GM21786 (cell line): ENCODE measurements at regions not wholly inside any gene's neighbourhood (a gene's known extent, or its start where the extent isn't known, plus 50 kb on each side); places are given as distances from the start of the nearest gene placed in this dataset.
A peak's percentile ranks its signal among the peaks of the same experiment; 100 is the strongest.

Experiments
- ATAC-seq: cut with Tn5 transposase; IDR thresholded peaks from one replicate; pipeline ENCODE4 v1.9.1; 2021; ENCODE audit not compliant: unreplicated experiment

- ATAC-seq: no peak
Measured at GRCh38 chr2:147712051-147712450, 132.8 kb upstream of the ACVR2A start.

- ATAC-seq: no peak
Measured at GRCh38 chr2:147711031-147711430, 133.8 kb upstream of the ACVR2A start.

GRCh38 chr2:147709655-147710054, 135.2 kb upstream of the ACVR2A start:
- no peak for ATAC-seq

- no peak for ATAC-seq
Measured at GRCh38 chr2:147703171-147703570, 141.7 kb upstream of the ACVR2A start.

GRCh38 chr2:147698166-147698565, 146.7 kb upstream of the ACVR2A start:
- no peak for ATAC-seq

- ATAC-seq: no peak
Measured at GRCh38 chr2:147696426-147696825, 148.4 kb upstream of the ACVR2A start.

GRCh38 chr2:147689220-147689909, 155.5 kb upstream of the ACVR2A start:
- ATAC-seq: peak; percentile 100

GRCh38 chr2:147688242-147688641, 156.6 kb upstream of the ACVR2A start:
- no peak for ATAC-seq

GRCh38 chr2:147686365-147686764, 158.5 kb upstream of the ACVR2A start:
- no peak for ATAC-seq

GRCh38 chr2:147684903-147685302, 159.9 kb upstream of the ACVR2A start:
- ATAC-seq: no peak

- ATAC-seq: no peak
Measured at GRCh38 chr2:147683380-147683779, 161.4 kb upstream of the ACVR2A start.

- no peak for ATAC-seq
Measured at GRCh38 chr2:147681093-147681492, 163.7 kb upstream of the ACVR2A start.

GRCh38 chr2:147679955-147680531, 164.8 kb upstream of the ACVR2A start:
- ATAC-seq: no peak

- ATAC-seq: no peak
Measured at GRCh38 chr2:147679191-147679954, 165.5 kb upstream of the ACVR2A start.

- no peak for ATAC-seq
Measured at GRCh38 chr2:147665105-147665504, 179.7 kb upstream of the ACVR2A start.

- no peak for ATAC-seq
Measured at GRCh38 chr2:147663962-147664361, 180.9 kb upstream of the ACVR2A start.

- ATAC-seq: peak; percentile 90
Measured at GRCh38 chr2:147663153-147663961, 181.5 kb upstream of the ACVR2A start.

- no peak for ATAC-seq
Measured at GRCh38 chr2:147662221-147662620, 182.6 kb upstream of the ACVR2A start.

GRCh38 chr2:147660680-147661079, 184.1 kb upstream of the ACVR2A start:
- ATAC-seq: no peak

- no peak for ATAC-seq
Measured at GRCh38 chr2:147659051-147659450, 185.8 kb upstream of the ACVR2A start.
